Smooth muscle cell (in vitro differentiated cells): ENCODE measurements at regions not wholly inside any gene's neighbourhood (a gene's known extent, or its start where the extent isn't known, plus 50 kb on each side); places are given as distances from the start of the nearest gene placed in this dataset.

Experiments
- DNase-seq: peaks from one replicate; lab custom pipeline; 2025; ENCODE audit not compliant: unreplicated experiment; lab: John Stamatoyannopoulos, UW
- H2AFZ ChIP-seq: fragments of 200-600 bp; sonication (generic); 2 replicates; pipeline ENCODE4 v1.6.0; 2016; ENCODE audit warnings: antibody characterized with exemption, low read depth, mild to moderate bottlenecking
- H3F3A ChIP-seq: fragments of 200-600 bp; sonication (generic); 2 replicates; pipeline ENCODE4 v1.6.0; 2017; ENCODE audit warnings: antibody characterized with exemption, low read depth
- H3K27ac ChIP-seq: fragments of 200-600 bp; sonication (generic); 2 replicates; pipeline ENCODE4 v1.5.1; 2016; ENCODE audit warnings: low read depth, mild to moderate bottlenecking
- H3K27me3 ChIP-seq: fragments of 200-600 bp; sonication (generic); 2 replicates; pipeline ENCODE4 v1.6.1; 2016; ENCODE audit warnings: low read depth, mild to moderate bottlenecking
- H3K36me3 ChIP-seq: fragments of 200-600 bp; sonication (generic); 2 replicates; pipeline ENCODE4 v1.5.1; 2016; ENCODE audit warnings: low read depth
- H3K4me1 ChIP-seq: fragments of 200-600 bp; sonication (generic); 2 replicates; pipeline ENCODE4 v1.5.1; 2016; ENCODE audit warnings: low read depth
- H3K4me2 ChIP-seq: fragments of 200-600 bp; sonication (generic); 2 replicates; pipeline ENCODE4 v1.6.0; 2016; ENCODE audit warnings: mild to moderate bottlenecking
- H3K4me3 ChIP-seq: fragments of 200-600 bp; sonication (generic); 2 replicates; pipeline ENCODE4 v1.5.1; 2016; ENCODE audit warnings: mild to moderate bottlenecking
- H3K79me2 ChIP-seq: fragments of 200-600 bp; sonication (generic); 2 replicates; pipeline ENCODE4 v1.6.0; 2016; ENCODE audit warnings: low read depth, mild to moderate bottlenecking
- H3K9ac ChIP-seq: fragments of 200-600 bp; sonication (generic); 2 replicates; pipeline ENCODE4 v1.6.0; 2016; ENCODE audit warnings: low read depth
- H3K9me3 ChIP-seq: fragments of 200-600 bp; sonication (generic); replicated peaks from 2 replicates; pipeline ENCODE4 v1.5.1; 2016; ENCODE audit warnings: low read depth
- H4K20me1 ChIP-seq: fragments of 200-600 bp; sonication (generic); 2 replicates; pipeline ENCODE4 v1.6.0; 2016; ENCODE audit warnings: low read depth
- WGBS: methylation state at CpG from one replicate; pipeline ENCODE4 v1.1.7; 2016; ENCODE audit warnings: low lambda C conversion rate; 5-methylcytosine and 5-hydroxymethylcytosine counted together
- TF ChIP-seq, protein P1 (sequence below): fragments of 200-600 bp; sonication (generic); IDR thresholded peaks from 2 replicates; pipeline ENCODE4 v1.5.1; 2017; ENCODE audit warnings: borderline replicate concordance, mild to moderate bottlenecking, antibody characterized with exemption; ENCODE audit not compliant: insufficient read depth, poor library complexity, severe bottlenecking

DNA sequence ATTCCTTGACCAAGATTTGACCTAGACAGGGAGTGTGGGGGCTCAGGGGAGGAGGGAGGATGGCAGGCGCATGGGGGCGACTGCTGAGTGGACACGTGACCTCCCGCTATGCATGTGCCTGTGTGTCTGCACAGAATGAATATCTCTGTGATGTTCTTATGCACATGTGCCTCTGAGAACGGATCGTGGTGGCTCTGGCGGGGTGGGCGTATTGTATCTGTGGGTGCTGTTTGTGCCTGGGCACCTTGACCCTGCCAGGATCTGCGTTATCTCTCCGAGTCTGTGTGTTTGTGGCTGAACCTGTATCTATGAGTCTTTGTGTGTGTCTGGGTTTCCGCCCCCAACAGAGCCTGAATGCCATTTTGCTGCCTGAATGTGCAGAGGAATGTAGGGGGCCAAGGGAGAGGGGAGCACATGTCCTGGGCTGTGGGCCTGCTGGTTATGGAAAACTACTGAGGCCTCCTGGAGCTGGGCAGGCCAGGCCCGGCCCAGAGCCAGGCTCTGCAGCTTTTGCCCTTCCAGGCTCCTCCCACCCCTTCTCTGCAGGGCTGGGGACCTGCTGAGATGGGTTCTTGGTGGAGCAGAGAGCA, 102.5 kb downstream of the EBNA1BP2 start:
- Histone ChIP-seq H3K4me1 (peaks cover 17% of the 10 kb centered on the region), H4K20me1 (no peaks in the 10 kb centered on the region), H2AFZ (peak overlapping the region; percentile 81), H3K36me3 (no peaks in the 10 kb centered on the region), H3K27me3 (no peaks in the 10 kb centered on the region), H3F3A (peaks cover 17% of the 10 kb centered on the region), H3K9ac (no peak overlapping the region), H3K4me3 (no peak overlapping the region), H3K4me2 (peak overlapping the region; percentile 76), H3K9me3 (no peaks in the 10 kb centered on the region), H3K27ac (peak overlapping the region; percentile 57), H3K79me2 (peaks cover 9% of the 10 kb centered on the region)
- TF ChIP-seq, protein P1, sequence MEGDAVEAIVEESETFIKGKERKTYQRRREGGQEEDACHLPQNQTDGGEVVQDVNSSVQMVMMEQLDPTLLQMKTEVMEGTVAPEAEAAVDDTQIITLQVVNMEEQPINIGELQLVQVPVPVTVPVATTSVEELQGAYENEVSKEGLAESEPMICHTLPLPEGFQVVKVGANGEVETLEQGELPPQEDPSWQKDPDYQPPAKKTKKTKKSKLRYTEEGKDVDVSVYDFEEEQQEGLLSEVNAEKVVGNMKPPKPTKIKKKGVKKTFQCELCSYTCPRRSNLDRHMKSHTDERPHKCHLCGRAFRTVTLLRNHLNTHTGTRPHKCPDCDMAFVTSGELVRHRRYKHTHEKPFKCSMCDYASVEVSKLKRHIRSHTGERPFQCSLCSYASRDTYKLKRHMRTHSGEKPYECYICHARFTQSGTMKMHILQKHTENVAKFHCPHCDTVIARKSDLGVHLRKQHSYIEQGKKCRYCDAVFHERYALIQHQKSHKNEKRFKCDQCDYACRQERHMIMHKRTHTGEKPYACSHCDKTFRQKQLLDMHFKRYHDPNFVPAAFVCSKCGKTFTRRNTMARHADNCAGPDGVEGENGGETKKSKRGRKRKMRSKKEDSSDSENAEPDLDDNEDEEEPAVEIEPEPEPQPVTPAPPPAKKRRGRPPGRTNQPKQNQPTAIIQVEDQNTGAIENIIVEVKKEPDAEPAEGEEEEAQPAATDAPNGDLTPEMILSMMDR: no peak
- WGBS: 63% methylated on average over 12 of the region's 12 CpGs
- DNase-seq: no peak

DNA sequence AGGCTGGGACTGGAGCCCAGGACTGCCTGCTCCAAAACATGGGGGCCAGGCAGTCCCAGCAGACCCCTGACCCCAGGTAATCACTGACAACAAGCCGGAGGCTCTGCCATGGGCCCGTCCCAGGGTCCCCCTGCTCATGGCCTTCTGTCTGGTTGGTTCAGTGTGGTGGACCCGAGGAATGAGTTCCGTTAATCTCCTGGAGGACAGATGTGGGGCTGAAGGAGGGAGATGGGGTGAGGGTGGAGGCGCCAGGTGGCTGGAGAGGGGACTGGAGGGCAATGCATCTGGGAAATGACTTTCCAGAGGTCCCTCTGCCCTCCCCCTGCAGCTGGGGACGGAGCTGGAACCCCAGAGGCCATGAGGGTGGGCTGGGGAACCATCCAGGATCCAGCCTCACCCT, 103.2 kb downstream of the EBNA1BP2 start:
- TF ChIP-seq, protein P1: no peak
- Histone ChIP-seq H2AFZ (peak overlapping the region; percentile 81), H3K9ac (no peak overlapping the region), H3F3A (peaks cover 17% of the 10 kb centered on the region), H3K4me2 (peak overlapping the region; percentile 76), H3K9me3 (no peaks in the 10 kb centered on the region), H3K27ac (peak overlapping the region; percentile 57), H3K27me3 (no peaks in the 10 kb centered on the region), H3K4me1 (peaks cover 17% of the 10 kb centered on the region), H3K79me2 (peaks cover 9% of the 10 kb centered on the region), H3K4me3 (no peak overlapping the region), H3K36me3 (no peaks in the 10 kb centered on the region), H4K20me1 (no peaks in the 10 kb centered on the region)
- no peak for DNase-seq
- 89% methylated on average over 6 of the region's 6 CpGs for WGBS

DNA sequence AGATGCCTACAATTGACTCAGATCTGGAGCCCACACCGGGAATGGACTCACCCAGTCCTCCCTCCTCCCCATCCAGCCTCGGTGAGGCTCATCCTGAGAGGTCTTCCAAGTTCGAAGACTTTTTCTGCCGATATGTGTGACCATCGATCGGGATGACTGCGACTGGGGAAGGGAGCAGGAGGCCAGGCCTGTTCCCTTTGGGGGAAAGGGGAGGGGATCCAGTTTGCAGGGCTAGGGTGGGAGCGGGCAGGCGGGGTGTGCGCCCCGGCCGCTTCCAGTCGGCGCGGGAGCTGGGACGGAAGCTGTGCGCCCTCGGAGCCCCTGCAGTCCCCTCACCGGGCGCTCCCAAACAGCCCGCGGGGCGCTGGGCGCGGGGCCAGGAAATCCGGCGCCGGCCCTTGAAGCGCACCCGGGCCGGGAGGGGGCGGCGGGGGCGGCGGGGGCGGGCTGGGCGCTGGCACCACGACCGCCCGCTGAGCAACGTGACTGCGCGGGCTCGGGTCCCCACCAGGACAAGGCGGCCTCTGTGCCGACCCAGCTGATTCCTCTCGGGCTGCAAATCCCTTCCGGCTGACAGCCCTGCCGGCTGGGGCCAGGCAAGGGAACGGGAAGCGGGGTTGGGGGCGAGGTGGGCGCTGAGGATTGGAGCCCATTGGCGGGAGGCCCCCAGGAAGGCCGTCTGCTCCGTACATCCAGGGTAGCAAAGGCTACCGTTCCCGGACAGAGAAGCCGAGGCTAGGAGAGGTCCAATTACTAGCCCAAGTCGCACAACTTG, 103.9 kb downstream of the EBNA1BP2 start:
- no peak overlapping the region for H3K4me3 ChIP-seq
- H3K4me2 ChIP-seq: peak overlapping the region; percentile 76
- no peaks in the 10 kb centered on the region for H4K20me1 ChIP-seq
- H2AFZ ChIP-seq: peak overlapping the region; percentile 81
- no peak overlapping the region for H3K9ac ChIP-seq
- no peaks in the 10 kb centered on the region for H3K27me3 ChIP-seq
- H3K27ac ChIP-seq: peak overlapping the region; percentile 57
- H3K79me2 ChIP-seq: peaks cover 7% of the 10 kb centered on the region
- no peaks in the 10 kb centered on the region for H3K9me3 ChIP-seq
- H3F3A ChIP-seq: peaks cover 17% of the 10 kb centered on the region
- TF ChIP-seq, protein P1: no peak
- no peak for DNase-seq
- H3K4me1 ChIP-seq: peaks cover 17% of the 10 kb centered on the region
- WGBS: 57% methylated on average over 26 of the region's 60 CpGs
- H3K36me3 ChIP-seq: no peaks in the 10 kb centered on the region
